ENCODE measurements at regions not wholly inside any gene's neighbourhood (a gene's known extent, or its start where the extent isn't known, plus 50 kb on each side); places are given as distances from the start of the nearest gene placed in this dataset.

DNA sequence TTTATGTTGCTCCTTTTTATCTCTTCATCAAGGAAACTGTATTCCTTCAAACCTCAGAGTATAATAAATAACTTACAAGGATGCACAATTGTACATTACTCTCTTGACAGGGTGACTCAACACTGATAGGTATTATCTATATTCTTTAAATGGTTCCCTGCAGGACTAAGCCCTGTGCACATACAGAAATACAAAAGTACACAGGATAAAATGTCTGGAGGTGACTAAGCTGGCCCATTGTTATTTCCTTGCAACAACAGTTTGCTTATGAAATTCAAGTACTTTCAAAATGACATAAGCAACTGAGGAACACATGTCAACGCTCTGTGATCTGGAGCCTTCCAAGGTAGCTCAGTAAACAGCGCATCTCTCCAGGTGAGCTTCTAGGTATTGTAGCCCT, 83.8 kb upstream of the RPL34 start:
- H3K4me3 ChIP-seq (ENCODE audit: low read depth, low read length) = no peak overlapping the region
- no peak for DNase-seq (ENCODE audit: low read depth)
- TF ChIP-seq, protein P1, sequence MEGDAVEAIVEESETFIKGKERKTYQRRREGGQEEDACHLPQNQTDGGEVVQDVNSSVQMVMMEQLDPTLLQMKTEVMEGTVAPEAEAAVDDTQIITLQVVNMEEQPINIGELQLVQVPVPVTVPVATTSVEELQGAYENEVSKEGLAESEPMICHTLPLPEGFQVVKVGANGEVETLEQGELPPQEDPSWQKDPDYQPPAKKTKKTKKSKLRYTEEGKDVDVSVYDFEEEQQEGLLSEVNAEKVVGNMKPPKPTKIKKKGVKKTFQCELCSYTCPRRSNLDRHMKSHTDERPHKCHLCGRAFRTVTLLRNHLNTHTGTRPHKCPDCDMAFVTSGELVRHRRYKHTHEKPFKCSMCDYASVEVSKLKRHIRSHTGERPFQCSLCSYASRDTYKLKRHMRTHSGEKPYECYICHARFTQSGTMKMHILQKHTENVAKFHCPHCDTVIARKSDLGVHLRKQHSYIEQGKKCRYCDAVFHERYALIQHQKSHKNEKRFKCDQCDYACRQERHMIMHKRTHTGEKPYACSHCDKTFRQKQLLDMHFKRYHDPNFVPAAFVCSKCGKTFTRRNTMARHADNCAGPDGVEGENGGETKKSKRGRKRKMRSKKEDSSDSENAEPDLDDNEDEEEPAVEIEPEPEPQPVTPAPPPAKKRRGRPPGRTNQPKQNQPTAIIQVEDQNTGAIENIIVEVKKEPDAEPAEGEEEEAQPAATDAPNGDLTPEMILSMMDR (IDR thresholded peaks at IDR 0.05; ENCODE audit: insufficient read depth, low read depth, low read length, missing control alignments) = no peak

DNA sequence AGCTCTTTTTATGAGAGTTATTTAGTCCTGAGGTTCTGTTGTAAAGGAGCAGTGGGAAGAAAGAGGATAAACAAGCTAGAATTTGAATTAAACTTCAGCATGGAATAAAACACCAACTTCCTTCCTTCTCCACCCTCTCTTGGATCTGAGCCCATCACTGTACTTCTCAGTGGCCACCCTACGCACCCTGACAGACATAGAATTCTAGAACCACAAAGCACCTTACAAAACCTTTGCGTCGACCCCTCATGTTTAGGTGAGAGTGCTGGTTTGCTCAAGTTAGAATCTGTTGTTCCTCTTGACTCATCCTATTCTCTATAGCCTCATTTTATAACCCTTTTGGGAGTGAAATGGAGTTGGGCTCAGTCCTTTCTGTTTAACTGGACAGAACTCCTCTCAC, 84.6 kb upstream of the RPL34 start:
- no peak for DNase-seq (ENCODE audit: low read depth)
- TF ChIP-seq, protein P1 (IDR thresholded peaks at IDR 0.05; ENCODE audit: insufficient read depth, low read depth, low read length, missing control alignments) = no peak

GRCh38 chr4:108533876-108534275, 86.5 kb upstream of the RPL34 start:
- no peak for DNase-seq (ENCODE audit: low read depth)
- H3K4me3 ChIP-seq (ENCODE audit: low read depth, low read length) = no peak overlapping the region
- TF ChIP-seq, protein P1 (IDR thresholded peaks at IDR 0.05; ENCODE audit: insufficient read depth, low read depth, low read length, missing control alignments) = no peak

More for the DNA sequence above, 84.6 kb upstream of the RPL34 start:
- H3K4me3 ChIP-seq (ENCODE audit: low read depth, low read length) = no peak overlapping the region

DNA sequence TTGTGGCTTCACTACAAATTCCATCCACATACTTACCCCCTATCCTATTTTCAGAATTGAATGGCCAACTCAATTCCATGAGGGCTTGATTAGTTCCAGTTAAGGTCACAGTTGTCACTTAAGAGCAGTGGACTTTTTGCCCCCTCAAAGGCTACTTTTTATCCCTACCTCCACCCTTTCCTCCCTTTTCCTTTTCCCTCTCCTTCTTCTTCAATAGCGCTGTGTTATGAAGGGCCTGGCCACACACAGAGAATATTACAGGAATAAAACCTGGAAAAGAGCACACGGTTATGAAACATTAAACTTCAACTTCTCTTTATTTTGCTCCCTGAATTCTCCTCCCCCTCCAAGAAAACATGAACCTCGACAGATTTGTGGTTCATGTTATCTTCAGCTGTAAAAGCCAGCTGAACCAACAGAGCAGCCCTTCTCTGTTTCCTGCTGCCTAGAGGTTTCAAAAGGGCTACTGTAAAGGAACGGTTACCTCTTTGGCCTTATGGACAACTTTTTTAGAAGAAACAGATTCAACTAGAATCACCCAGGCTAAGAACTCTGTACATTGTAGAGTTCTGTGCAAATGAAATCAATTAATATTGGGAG, 87.0 kb upstream of the RPL34 start:
- H3K4me3 ChIP-seq (ENCODE audit: low read depth, low read length) = no peak overlapping the region
- DNase-seq (ENCODE audit: low read depth) = no peak
- TF ChIP-seq, protein P1 (IDR thresholded peaks at IDR 0.05; ENCODE audit: insufficient read depth, low read depth, low read length, missing control alignments) = no peak

GRCh38 chr4:108532738-108533137, 87.6 kb upstream of the RPL34 start:
- DNase-seq (ENCODE audit: low read depth) = no peak
- H3K4me3 ChIP-seq (ENCODE audit: low read depth, low read length) = no peak overlapping the region
- TF ChIP-seq, protein P1 (IDR thresholded peaks at IDR 0.05; ENCODE audit: insufficient read depth, low read depth, low read length, missing control alignments) = no peak

DNA sequence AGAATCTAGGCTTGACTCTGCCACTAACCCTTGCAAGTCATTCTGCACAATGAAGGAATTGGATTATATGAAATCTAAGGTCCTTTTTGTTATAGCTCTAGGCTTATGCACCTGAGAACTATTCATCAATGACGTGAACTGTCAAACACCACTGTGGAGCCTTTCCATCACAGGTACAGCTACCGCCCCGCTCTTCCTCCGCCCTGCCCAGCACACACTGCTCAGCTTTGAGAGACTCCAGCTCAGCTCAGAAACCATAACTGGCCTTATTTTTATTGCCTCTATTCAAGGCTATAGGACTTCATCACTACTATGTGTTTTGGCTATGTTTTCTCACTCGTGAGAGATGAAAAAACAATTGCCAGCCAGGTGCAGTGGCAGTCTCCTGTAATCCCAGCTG, 88.2 kb upstream of the RPL34 start:
- TF ChIP-seq, protein P1 (IDR thresholded peaks at IDR 0.05; ENCODE audit: insufficient read depth, low read depth, low read length, missing control alignments) = no peak
- no peak for DNase-seq (ENCODE audit: low read depth)
- no peak overlapping the region for H3K4me3 ChIP-seq (ENCODE audit: low read depth, low read length)

- DNase-seq (ENCODE audit: low read depth) = no peak
- no peak overlapping the region for H3K4me3 ChIP-seq (ENCODE audit: low read depth, low read length)
- TF ChIP-seq, protein P1 (IDR thresholded peaks at IDR 0.05; ENCODE audit: insufficient read depth, low read depth, low read length, missing control alignments) = no peak
These were observed 88.9 kb upstream of the RPL34 start for GRCh38 chr4:108531461-108531860.

All from GM12865 (cell line).